CD14-positive monocyte (primary cell): ENCODE measurements at regions not wholly inside any gene's neighbourhood (a gene's known extent, or its start where the extent isn't known, plus 50 kb on each side); places are given as distances from the start of the nearest gene placed in this dataset.
A peak's percentile ranks its signal among the peaks of the same experiment; 100 is the strongest.

Experiments used
- DNase-seq, 3 donors: peaks; one replicate each; pipeline ENCODE4 v3.0.0-alpha.2; 2011 to 2022
- H2AFZ ChIP-seq: 2 replicates; pipeline ENCODE4 v1.6.0; 2012; ENCODE audit warnings: mild to moderate bottlenecking, low read depth, low read length, inconsistent platforms; ENCODE audit not compliant: insufficient read depth, poor library complexity, severe bottlenecking
- H3K27ac ChIP-seq, 2 donors: 1 replicate in 1 of 2; 2 replicates in 1 of 2; pipeline ENCODE4 v1.5.1; 2012 to 2013; ENCODE audit warnings: low read length in 2 of 2, control low read depth in 1 of 2, inconsistent platforms in 1 of 2, low read depth in 1 of 2, mild to moderate bottlenecking in 1 of 2
- H3K27me3 ChIP-seq, 2 donors: one replicate each; pipeline versions ENCODE4 v1.6.0 to v1.6.1; 2011 to 2013; ENCODE audit warnings: low read length in 2 of 2; ENCODE audit not compliant: control insufficient read depth in 2 of 2, insufficient read depth in 2 of 2
- H3K36me3 ChIP-seq, 2 donors: replicated peaks in 1 of 2; 1 replicate in 1 of 2; 2 replicates in 1 of 2; pipeline versions ENCODE4 v1.5.1 to v1.6.1; 2012 to 2013; ENCODE audit warnings: low read length in 2 of 2, control low read depth in 1 of 2, inconsistent platforms in 1 of 2, mild to moderate bottlenecking in 1 of 2; ENCODE audit not compliant: insufficient read depth in 2 of 2, control insufficient read depth in 1 of 2
- H3K4me1 ChIP-seq, 2 donors: 1 replicate in 1 of 2; 2 replicates in 1 of 2; pipeline versions ENCODE4 v1.5.1 to v1.6.1; 2012 to 2013; ENCODE audit warnings: low read length in 2 of 2, control low read depth in 1 of 2, inconsistent platforms in 1 of 2, mild to moderate bottlenecking in 1 of 2, moderate library complexity in 1 of 2; ENCODE audit not compliant: insufficient read depth in 2 of 2, control insufficient read depth in 1 of 2
- H3K4me2 ChIP-seq: replicated peaks from 2 replicates; pipeline ENCODE3; 2012; ENCODE audit warnings: low read length, moderate library complexity, mild to moderate bottlenecking; ENCODE audit not compliant: poor library complexity, severe bottlenecking; ENCODE audit errors: extremely low read depth
- H3K4me3 ChIP-seq, 3 experiments: fragments of 200-600 bp in 1 of 3; sonication (generic) in 1 of 3; replicated peaks in 1 of 3; 1 replicate in 2 of 3; 2 replicates in 1 of 3; pipeline ENCODE4 v1.5.1; 2011 to 2013; ENCODE audit warnings: low read length in 3 of 3, mild to moderate bottlenecking in 3 of 3, control low read depth in 2 of 3, low read depth in 2 of 3, inconsistent platforms in 1 of 3, moderate library complexity in 1 of 3
- H3K79me2 ChIP-seq: 2 replicates; pipeline ENCODE4 v1.6.0; 2012; ENCODE audit warnings: mild to moderate bottlenecking, control low read depth, inconsistent platforms, low read length, moderate library complexity; ENCODE audit not compliant: insufficient read depth
- H3K9ac ChIP-seq: 2 replicates; pipeline ENCODE4 v1.6.0; 2017; ENCODE audit warnings: low read length, mild to moderate bottlenecking; ENCODE audit not compliant: insufficient read depth, poor library complexity, severe bottlenecking
- H3K9me3 ChIP-seq, 2 donors: replicated peaks in 1 of 2; 1 replicate in 1 of 2; 2 replicates in 1 of 2; pipeline versions ENCODE4 v1.5.1 to v1.6.1; 2012 to 2013; ENCODE audit warnings: low read length in 2 of 2, control low read depth in 1 of 2; ENCODE audit not compliant: control insufficient read depth in 1 of 2, insufficient read depth in 1 of 2
- H4K20me1 ChIP-seq: 2 replicates; pipeline ENCODE4 v1.6.0; 2012; ENCODE audit warnings: mild to moderate bottlenecking, low read length, control low read depth, moderate library complexity; ENCODE audit not compliant: insufficient read depth
- H3K27ac Mint-ChIP-seq, 7 donors: one replicate each; pipeline ENCODE4 v1.8.0; 2020; ENCODE audit warnings: mild to moderate bottlenecking in 7 of 7, mixed read lengths in 7 of 7, moderate library complexity in 6 of 7, inconsistent platforms in 2 of 7
- H3K27me3 Mint-ChIP-seq, 3 donors: one replicate each; pipeline ENCODE4 v1.8.0; 2021 to 2022; ENCODE audit warnings: low read depth in 3 of 3, mild to moderate bottlenecking in 3 of 3, mixed read lengths in 3 of 3, moderate library complexity in 3 of 3, inconsistent platforms in 1 of 3
- H3K36me3 Mint-ChIP-seq, 2 donors: one replicate each; pipeline ENCODE4 v1.8.0; 2020; ENCODE audit warnings: mixed read lengths in 2 of 2, inconsistent platforms in 1 of 2, mild to moderate bottlenecking in 1 of 2
- H3K4me1 Mint-ChIP-seq: one replicate; pipeline ENCODE4 v1.8.0; 2020; ENCODE audit warnings: mild to moderate bottlenecking, mixed read lengths
- H3K4me3 Mint-ChIP-seq, 2 donors: one replicate each; pipeline ENCODE4 v1.8.0; 2020; ENCODE audit warnings: mild to moderate bottlenecking in 2 of 2, mixed read lengths in 2 of 2, moderate library complexity in 1 of 2
- H3K9me3 Mint-ChIP-seq, 7 donors: one replicate each; pipeline ENCODE4 v1.8.0; 2020 to 2022; ENCODE audit warnings: mixed read lengths in 7 of 7, mild to moderate bottlenecking in 6 of 7, moderate library complexity in 6 of 7, inconsistent platforms in 2 of 7
- WGBS: methylation state at CpG from one replicate; pipeline ENCODE4 v1.1.5; 2013; ENCODE audit warnings: missing lambda C conversion rate; ENCODE audit not compliant: insufficient coverage; 5-methylcytosine and 5-hydroxymethylcytosine counted together
- intact Hi-C, 2 donors: fragments of 100-400 bp; cut with micrococcal nuclease; formaldehyde crosslinking; loops; one replicate each; pipeline versions ENCODE4 v1.15.0 to v1.15.1; 2023
- TF ChIP-seq, protein P1 (sequence below): fragments of 200-600 bp; IDR thresholded peaks from one replicate; pipeline ENCODE4 v1.8.0; 2022; ENCODE audit warnings: antibody characterized with exemption, mild to moderate bottlenecking

DNA sequence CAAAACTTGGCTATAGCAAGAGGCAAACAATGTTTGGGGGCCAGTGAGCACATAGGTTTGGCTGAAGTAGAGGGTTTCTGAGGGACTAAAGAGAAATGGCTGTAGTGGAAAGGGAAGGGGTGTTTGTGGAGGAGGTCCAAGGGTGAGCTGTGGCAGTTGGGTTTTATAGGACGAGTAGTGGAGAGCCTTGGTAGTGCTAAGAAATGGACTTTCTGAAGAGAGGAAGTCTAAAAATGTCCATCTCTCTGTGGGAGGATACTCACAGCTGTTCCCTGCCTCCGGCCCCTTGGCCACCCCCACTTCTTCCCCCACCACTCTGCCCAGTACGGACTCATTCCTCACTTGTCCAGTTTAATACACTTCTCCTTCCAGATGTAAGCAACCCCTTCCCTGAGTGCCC lies 64.3 kb downstream of the ZNF22 start:
- no peak for DNase-seq
- Histone ChIP-seq H3K36me3 (no peaks in the 10 kb centered on the region), H3K4me2 (no peak overlapping the region), H2AFZ (no peak overlapping the region), H4K20me1 (no peaks in the 10 kb centered on the region), H3K27me3 (no peaks in the 10 kb centered on the region), H3K9ac (no peak overlapping the region), H3K9me3 (no peaks in the 10 kb centered on the region), H3K79me2 (no peaks in the 10 kb centered on the region), H3K27ac (no peak overlapping the region), H3K4me1 (peaks cover 10 to 12% of the 10 kb centered on the region in 2 donors), H3K4me3 (no peak overlapping the region)
- H3K4me3 Mint-ChIP-seq, result no peak overlapping the region
- intact Hi-C loops, result no loop called here
- TF ChIP-seq, protein P1, sequence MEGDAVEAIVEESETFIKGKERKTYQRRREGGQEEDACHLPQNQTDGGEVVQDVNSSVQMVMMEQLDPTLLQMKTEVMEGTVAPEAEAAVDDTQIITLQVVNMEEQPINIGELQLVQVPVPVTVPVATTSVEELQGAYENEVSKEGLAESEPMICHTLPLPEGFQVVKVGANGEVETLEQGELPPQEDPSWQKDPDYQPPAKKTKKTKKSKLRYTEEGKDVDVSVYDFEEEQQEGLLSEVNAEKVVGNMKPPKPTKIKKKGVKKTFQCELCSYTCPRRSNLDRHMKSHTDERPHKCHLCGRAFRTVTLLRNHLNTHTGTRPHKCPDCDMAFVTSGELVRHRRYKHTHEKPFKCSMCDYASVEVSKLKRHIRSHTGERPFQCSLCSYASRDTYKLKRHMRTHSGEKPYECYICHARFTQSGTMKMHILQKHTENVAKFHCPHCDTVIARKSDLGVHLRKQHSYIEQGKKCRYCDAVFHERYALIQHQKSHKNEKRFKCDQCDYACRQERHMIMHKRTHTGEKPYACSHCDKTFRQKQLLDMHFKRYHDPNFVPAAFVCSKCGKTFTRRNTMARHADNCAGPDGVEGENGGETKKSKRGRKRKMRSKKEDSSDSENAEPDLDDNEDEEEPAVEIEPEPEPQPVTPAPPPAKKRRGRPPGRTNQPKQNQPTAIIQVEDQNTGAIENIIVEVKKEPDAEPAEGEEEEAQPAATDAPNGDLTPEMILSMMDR, result no peak
- no CpG with 5 or more reads among the region's 3 CpGs for WGBS
- H3K36me3 Mint-ChIP-seq, result peaks cover 0 to 1% of the 10 kb centered on the region in 2 donors
- H3K4me1 Mint-ChIP-seq, result peaks cover 17% of the 10 kb centered on the region
- H3K9me3 Mint-ChIP-seq, result peaks cover 0 to 2% (median 0%) of the 10 kb centered on the region in 7 donors
- peaks cover 2 to 5% (median 3%) of the 10 kb centered on the region in 3 donors for H3K27me3 Mint-ChIP-seq
- peak overlapping the region in 1 of 7 donors; percentile 35 for H3K27ac Mint-ChIP-seq

DNA sequence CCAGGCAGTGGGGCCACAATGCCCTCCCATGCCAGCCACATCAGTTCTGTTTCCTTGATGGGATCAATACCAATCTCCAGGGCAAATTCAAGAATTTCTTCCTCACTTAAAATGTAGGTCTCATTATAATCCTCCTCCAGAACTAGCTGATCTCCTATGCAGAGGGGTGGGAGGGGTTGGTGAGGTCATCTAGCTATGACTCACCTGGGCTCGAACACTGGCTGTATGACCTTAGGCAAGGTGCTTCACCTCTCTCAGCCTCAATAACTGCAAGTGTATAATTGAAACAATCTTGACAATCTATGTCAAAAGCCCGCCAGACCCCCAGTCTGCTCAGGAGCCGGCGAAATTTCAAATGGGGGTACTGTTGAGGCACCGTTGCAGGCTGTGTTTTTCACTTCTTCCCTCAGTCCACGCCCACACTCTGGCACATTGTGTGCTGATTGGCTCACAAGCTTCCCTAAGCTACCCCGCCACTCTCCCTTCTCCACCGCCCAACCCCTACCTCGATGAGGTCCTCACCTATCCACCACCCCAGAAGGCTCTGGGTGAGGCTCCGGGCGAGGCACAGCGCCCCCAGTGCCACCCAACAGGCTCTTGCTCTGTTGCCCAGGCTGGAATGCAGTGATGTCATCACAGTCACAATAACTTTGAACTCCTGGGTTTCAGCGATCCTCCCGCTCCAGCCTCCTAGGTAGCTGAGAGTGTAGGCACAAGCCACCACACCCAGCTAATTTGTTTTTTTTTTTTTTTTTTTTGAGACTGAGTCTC lies 70.5 kb downstream of the ZNF22 start:
- Histone ChIP-seq H3K4me2 (no peak overlapping the region), H3K79me2 (no peaks in the 10 kb centered on the region), H2AFZ (no peak overlapping the region), H4K20me1 (no peaks in the 10 kb centered on the region), H3K9ac (no peak overlapping the region), H3K4me1 (no peaks in the 10 kb centered on the region), H3K36me3 (no peaks in the 10 kb centered on the region), H3K27ac (no peak overlapping the region), H3K4me3 (no peak overlapping the region), H3K9me3 (peaks cover 0 to 20% of the 10 kb centered on the region in 2 donors), H3K27me3 (peaks cover 0 to 3% of the 10 kb centered on the region in 2 donors)
- 98% methylated on average over 11 of the region's 14 CpGs for WGBS
- H3K4me3 Mint-ChIP-seq, result no peak overlapping the region
- peaks cover 6 to 31% (median 29%) of the 10 kb centered on the region in 7 donors for H3K9me3 Mint-ChIP-seq
- peaks cover 2 to 7% (median 3%) of the 10 kb centered on the region in 3 donors for H3K27me3 Mint-ChIP-seq
- no peaks in the 10 kb centered on the region for H3K36me3 Mint-ChIP-seq
- intact Hi-C loops, result loop anchor here in 1 of 2 donors (10.0 kb wide), 1 partner anchor 56 kb away; no protein-coding TSS in a partner anchor
- H3K4me1 Mint-ChIP-seq, result peaks cover 5% of the 10 kb centered on the region
- no peak for DNase-seq
- TF ChIP-seq, protein P1, result no peak
- peak overlapping the region in 1 of 7 donors; percentile 11 for H3K27ac Mint-ChIP-seq
